Heart right ventricle (tissue), 16 donors: ENCODE measurements at regions not wholly inside any gene's neighbourhood (a gene's known extent, or its start where the extent isn't known, plus 50 kb on each side); places are given as distances from the start of the nearest gene placed in this dataset.

Experiments
- ATAC-seq, 8 donors: fragments of 200-7000 bp; cut with Tn5 transposase; one replicate each; pipeline ENCODE4 v1.9.1; 2020; ENCODE audit warnings: mild to moderate bottlenecking in 8 of 8, moderate library complexity in 8 of 8, moderate number of reproducible peaks in 1 of 8
- DNase-seq, 2 donors: peaks; one replicate each; pipeline ENCODE4 v3.0.0-alpha.2; 2020
- H3K27ac ChIP-seq, 10 donors: fragments of 200-600 bp; sonication (generic) in 2 of 10; one replicate each; pipeline versions ENCODE4 v1.5.0 to v1.8.0; 2020 to 2022; ENCODE audit warnings: mild to moderate bottlenecking in 3 of 10
- H3K27me3 ChIP-seq, 7 donors: fragments of 200-600 bp; one replicate each; pipeline ENCODE4 v1.8.0; 2021 to 2022; ENCODE audit warnings: mild to moderate bottlenecking in 2 of 7
- H3K36me3 ChIP-seq, 9 donors: fragments of 200-600 bp; sonication (generic) in 1 of 9; one replicate each; pipeline versions ENCODE4 v1.5.0 to v1.8.0; 2020 to 2022; ENCODE audit warnings: mild to moderate bottlenecking in 2 of 9
- H3K4me1 ChIP-seq, 9 donors: fragments of 200-600 bp; sonication (generic) in 1 of 9; one replicate each; pipeline versions ENCODE4 v1.5.0 to v1.8.0; 2020 to 2022; ENCODE audit warnings: mild to moderate bottlenecking in 4 of 9
- H3K4me3 ChIP-seq, 10 donors: fragments of 200-600 bp; sonication (generic) in 2 of 10; one replicate each; pipeline versions ENCODE4 v1.5.0 to v1.8.0; 2020 to 2022; ENCODE audit warnings: mild to moderate bottlenecking in 7 of 10, moderate library complexity in 2 of 10
- H3K9me3 ChIP-seq, 11 donors: fragments of 200-600 bp in 10 of 11; sonication (generic) in 2 of 11; one replicate each; pipeline versions ENCODE4 v1.5.0 to v1.8.0; 2013 to 2022; ENCODE audit warnings: mild to moderate bottlenecking in 2 of 11, control low read depth in 1 of 11, moderate library complexity in 1 of 11
- CTCF ChIP-seq, 9 donors: fragments of 200-600 bp; sonication (generic) in 2 of 9; IDR thresholded peaks; one replicate each; pipeline versions ENCODE4 v1.5.0 to v1.8.0; 2021 to 2022; ENCODE audit warnings: antibody characterized with exemption in 9 of 9, mild to moderate bottlenecking in 5 of 9, moderate library complexity in 1 of 9
- WGBS, 2 donors: extraction: QIAGEN DNeasy Blood & Tissue Kit; methylation state at CpG; one replicate each; pipeline ENCODE4 v1.1.7; 2013; ENCODE audit warnings: inconsistent platforms in 1 of 2; 5-methylcytosine and 5-hydroxymethylcytosine counted together
- intact Hi-C, 10 donors: fragments of 100-400 bp; cut with DNase I; formaldehyde crosslinking; loops; one replicate each; pipeline versions ENCODE4 v1.11.1 to v1.14.2; 2022
- donor health status: Arrhythmogenic right ventricular cardiomyopathy.
- donor health status: ischemic (EF 13 %, LVEDD 7.1; RV severe dilation, severe dysfunction).
- donor health status: healthy with polysubstance abuse.
- donor health status: DM: no; HTN: yes; CAD: no.
- donor health status: DM: no; HTN: no; CAD: no.
- donor health status: ischemic (EF 25% LVEDD 6.9; RV normal size, moderate dysfunction).
- donor health status: ischemic (EF 25% LVEDD 5.7; RV mildly dilated, moderate dysfunction).
- donor health status: healthy.
- donor health status: DM: yes; HTN: yes; CAD: no.
- donor health status: Ischemic cardiomyopathy.
- donor health status: ischemic (EF 35%, LVEDD 5.7; RV mildly dilated, moderate dysfunction).
- donor health status: nonischemic (EF 11% LVEDD 7.7; RV severe dilation, severe dysfunction).
- donor health status: DM: yes; HTN: yes; CAD: no.
- donor health status: PGD.
- donor health status: ischemic (EF 29% LVEDD 5.4; RV normal size, mild dysfunction).
- donor health status: nonischemic (EF 23%, LVEDD 6.1; RV moderate dilation, normal function).

GRCh38 chr4:110266136-110266535 lies 67.7 kb upstream of the ELOVL6 start:
- Histone ChIP-seq H3K9me3 (peaks cover 0 to 16% (median 0%) of the 10 kb centered on the region in 11 donors), H3K4me3 (no peak overlapping the region), H3K4me1 (no peaks in the 10 kb centered on the region), H3K27me3 (no peaks in the 10 kb centered on the region), H3K27ac (no peak overlapping the region), H3K36me3 (no peaks in the 10 kb centered on the region)
- TF ChIP-seq CTCF (IDR thresholded peaks at IDR 0.05), result no peak
- intact Hi-C loops, result no loop called here
- ATAC-seq (no peak), DNase-seq (no peak)
- WGBS, 2 donors, result 77 to 86% methylated on average over 1 of the region's 1 CpG

GRCh38 chr4:110265001-110265400 lies 66.6 kb upstream of the ELOVL6 start:
- WGBS, 2 donors, result 81 to 86% methylated on average over 5 of the region's 5 CpGs
- ATAC-seq, result no peak

GRCh38 chr4:110260299-110260698 lies 61.9 kb upstream of the ELOVL6 start:
- DNase-seq (no peak), ATAC-seq (no peak)
- WGBS, 2 donors, result 78 to 82% methylated on average over 4 of the region's 4 CpGs
- Histone ChIP-seq H3K4me1 (no peaks in the 10 kb centered on the region), H3K4me3 (no peak overlapping the region), H3K9me3 (peaks cover 0 to 14% (median 0%) of the 10 kb centered on the region in 11 donors), H3K27ac (no peak overlapping the region), H3K36me3 (no peaks in the 10 kb centered on the region), H3K27me3 (no peaks in the 10 kb centered on the region)
- intact Hi-C loops, result no loop called here
- no peak for TF ChIP-seq CTCF (IDR thresholded peaks at IDR 0.05)

More at GRCh38 chr4:110265001-110265400, 66.6 kb upstream of the ELOVL6 start:
- Histone ChIP-seq H3K36me3 (no peaks in the 10 kb centered on the region), H3K4me3 (no peak overlapping the region), H3K9me3 (peaks cover 0 to 16% (median 0%) of the 10 kb centered on the region in 11 donors), H3K27me3 (no peaks in the 10 kb centered on the region), H3K4me1 (no peaks in the 10 kb centered on the region), H3K27ac (no peak overlapping the region)
- DNase-seq, result no peak
- intact Hi-C loops, result no loop called here
- TF ChIP-seq CTCF (IDR thresholded peaks at IDR 0.05), result no peak

GRCh38 chr4:110250023-110250387 lies 51.6 kb upstream of the ELOVL6 start:
- no peaks in the 10 kb centered on the region for H3K36me3 ChIP-seq
- H3K27ac ChIP-seq, result no peak overlapping the region
- ATAC-seq (no peak), DNase-seq (no peak)
- WGBS, 2 donors, result 64 to 68% methylated on average over 5 of the region's 5 CpGs
- peaks cover 0 to 3% (median 0%) of the 10 kb centered on the region in 7 donors for H3K27me3 ChIP-seq
- H3K9me3 ChIP-seq, result no peaks in the 10 kb centered on the region
- no peaks in the 10 kb centered on the region for H3K4me1 ChIP-seq
- no peak overlapping the region for H3K4me3 ChIP-seq
- TF ChIP-seq CTCF (IDR thresholded peaks at IDR 0.05), result no peak
- intact Hi-C loops, result no loop called here
